Stimulated activated CD4-positive, alpha-beta T cell treated with anti-CD3 and anti-CD28 coated beads, Interleukin-12 subunit alpha, Interleukin-12 subunit beta, amount 100 ng/mL, for 48 hours (primary cell): ENCODE measurements at regions not wholly inside any gene's neighbourhood (a gene's known extent, or its start where the extent isn't known, plus 50 kb on each side); places are given as distances from the start of the nearest gene placed in this dataset.

ENCODE experiments used
- DNase-seq, 3 donors: peaks; one replicate each; pipeline ENCODE4 v3.0.0-alpha.2; 2020; ENCODE audit warnings: low read depth in 2 of 3, low spot score in 1 of 3

- DNase-seq = no peak
Observed at GRCh38 chr11:70735976-70736375, 337.6 kb downstream of the CTTN start.

GRCh38 chr11:70736461-70736860, 338.1 kb downstream of the CTTN start:
- DNase-seq = no peak

- DNase-seq = no peak
Observed at GRCh38 chr11:70736937-70737640, 338.8 kb downstream of the CTTN start.

- no peak for DNase-seq
Observed at GRCh38 chr11:70737816-70738630, 339.7 kb downstream of the CTTN start.

GRCh38 chr11:70738661-70739060, 340.3 kb downstream of the CTTN start:
- no peak for DNase-seq

DNA sequence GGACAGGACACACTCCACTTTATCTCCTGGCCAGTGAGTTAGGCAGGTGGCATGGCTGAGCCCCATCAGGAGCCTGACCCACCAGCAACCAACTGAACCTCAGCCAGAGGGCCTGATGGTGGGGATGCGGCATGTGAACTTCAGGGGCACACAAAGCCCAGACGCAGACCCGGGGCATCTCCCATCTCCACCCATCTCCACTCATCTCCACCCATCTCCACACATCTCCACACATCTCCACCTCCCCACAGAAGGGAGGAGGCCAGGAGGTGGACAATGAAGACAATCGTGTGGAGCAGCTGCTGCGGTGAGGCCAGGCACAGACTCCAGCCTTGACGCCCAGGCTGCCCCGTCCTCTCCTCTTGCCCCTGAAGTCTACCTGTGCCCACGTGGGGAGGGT, 340.8 kb downstream of the CTTN start:
- DNase-seq = no peak

- no peak for DNase-seq
Observed at GRCh38 chr11:70739811-70740487, 341.6 kb downstream of the CTTN start.

DNA sequence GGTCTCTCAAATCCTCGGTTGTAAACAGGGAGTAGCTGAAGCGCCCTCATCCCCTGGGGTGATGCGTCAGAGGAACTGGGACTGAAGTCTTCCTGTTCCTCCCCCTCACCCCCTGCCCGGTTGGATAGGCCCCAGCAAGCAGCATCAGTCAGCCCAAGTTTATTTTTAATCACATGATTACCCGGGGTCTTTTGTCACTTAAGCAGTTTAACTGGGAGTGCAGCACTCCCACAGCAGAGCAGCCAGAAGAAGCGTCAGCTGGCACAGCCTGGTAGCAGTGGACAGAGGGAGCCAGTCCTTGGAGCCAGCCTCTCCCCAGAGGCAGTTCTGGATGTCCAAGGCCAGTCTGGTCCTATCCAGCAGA, 342.1 kb downstream of the CTTN start:
- no peak for DNase-seq

DNA sequence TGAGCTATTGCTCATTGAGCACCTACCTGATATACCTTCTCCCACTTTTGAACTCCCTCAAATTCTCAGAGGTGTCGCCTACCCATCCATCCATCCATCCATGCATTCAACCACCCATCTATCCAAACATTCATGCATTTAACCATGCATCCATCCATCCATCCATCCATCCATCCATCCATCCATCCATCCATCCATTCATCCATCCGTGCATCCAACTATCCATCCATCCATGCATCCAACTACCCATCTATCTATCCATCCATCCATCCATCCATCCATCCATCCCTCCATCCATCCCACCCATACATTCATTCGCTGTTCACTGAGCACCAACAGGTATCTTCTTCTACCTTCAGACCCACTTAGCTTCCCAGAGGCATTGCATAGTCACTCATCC, 342.8 kb downstream of the CTTN start:
- DNase-seq = no peak

DNA sequence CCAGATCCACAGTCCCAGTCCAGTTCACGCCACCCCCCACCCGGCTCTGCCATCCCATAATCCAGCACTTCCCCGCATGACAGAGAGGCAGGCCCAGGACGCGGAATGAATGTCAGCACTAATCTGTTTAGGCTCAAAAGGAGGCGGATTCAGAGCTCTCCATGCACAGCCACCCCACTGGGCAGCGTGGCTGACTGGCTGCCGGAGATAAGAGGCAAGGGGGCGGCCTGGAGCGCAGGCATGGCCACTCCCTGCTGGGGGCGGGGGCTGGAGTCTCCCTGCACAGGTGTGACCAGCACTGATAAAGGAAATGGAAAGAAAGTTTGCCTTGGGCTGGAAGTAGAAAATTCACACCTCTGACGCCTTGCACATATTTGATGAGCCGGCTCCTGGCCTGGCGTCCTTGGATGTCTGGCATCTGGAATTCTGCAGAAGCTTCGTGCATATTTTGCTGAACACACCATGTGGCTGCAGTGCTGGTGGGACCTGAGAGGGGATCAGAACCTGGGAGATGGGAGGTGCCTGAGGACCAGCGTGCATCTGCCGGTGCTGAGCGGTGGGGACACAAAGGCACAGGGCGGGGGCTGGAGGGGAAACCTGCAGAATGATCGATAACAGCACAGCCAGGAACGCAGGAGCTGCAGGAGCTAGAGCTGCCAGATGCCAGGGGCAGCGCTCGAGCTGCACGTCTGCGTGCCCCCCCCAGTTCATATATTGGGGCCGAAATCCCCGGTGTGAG, 344.4 kb downstream of the CTTN start:
- DNase-seq = no peak

DNA sequence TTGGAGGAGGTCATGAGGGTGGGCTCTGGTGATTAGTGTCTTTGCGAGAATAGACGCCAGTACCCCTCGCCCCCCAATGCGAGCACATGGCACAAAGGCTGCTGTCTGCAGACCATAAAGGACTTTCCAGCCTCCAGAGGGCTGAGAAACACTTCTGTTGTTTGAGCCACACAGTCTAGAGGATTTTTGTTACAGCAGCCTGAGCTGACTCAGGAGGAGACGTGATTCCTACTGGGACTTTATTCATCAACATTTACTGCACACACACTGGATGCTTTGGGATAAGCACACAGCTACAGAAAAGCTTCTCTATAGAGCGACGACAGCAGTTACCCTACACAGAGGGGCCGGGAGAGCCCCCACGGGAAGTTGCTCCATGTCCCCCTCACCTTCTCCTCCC, 345.0 kb downstream of the CTTN start:
- DNase-seq = no peak

GRCh38 chr11:70743941-70744351, 345.6 kb downstream of the CTTN start:
- no peak for DNase-seq

GRCh38 chr11:70744396-70745185, 346.3 kb downstream of the CTTN start:
- DNase-seq = no peak

DNA sequence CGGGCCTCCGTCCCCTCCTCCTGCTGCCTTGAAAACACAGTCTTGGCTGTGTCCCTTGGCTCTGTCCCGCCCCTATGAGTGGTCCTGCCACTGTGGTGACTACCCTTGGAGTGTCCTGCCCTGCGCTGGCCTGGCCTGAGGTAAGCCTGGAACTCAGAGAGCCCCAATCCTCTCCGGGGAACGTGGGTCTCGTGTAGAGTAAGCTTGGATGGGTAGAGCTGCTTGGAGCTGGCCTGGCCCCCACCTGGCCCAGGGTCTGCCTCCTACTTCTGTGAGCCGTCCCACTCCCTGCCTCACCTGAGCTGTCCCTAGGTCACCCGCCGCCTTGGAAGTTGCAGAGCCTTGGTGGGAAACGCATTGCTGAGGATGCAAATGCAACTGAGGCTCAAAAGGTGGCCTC, 347.1 kb downstream of the CTTN start:
- no peak for DNase-seq

DNA sequence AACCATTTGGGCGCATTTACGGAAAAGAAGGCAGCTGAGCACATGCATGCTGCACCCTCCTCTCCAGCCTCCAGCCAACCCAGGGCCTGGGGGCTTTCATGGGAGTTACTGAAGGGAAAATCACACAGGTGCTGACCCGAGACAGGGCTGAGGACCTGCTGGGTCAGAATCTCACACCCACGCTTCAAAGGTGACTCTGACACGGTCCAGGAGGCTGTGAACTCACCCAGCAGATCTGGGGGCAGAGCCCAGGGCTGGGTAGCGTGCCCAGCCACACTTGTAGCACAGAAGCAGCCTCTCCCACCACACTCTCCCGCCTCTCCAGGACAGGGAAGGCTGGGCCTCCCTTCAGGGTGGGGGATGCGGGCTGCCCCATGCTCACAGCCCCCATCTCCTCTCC, 347.6 kb downstream of the CTTN start:
- DNase-seq = no peak

GRCh38 chr11:70746351-70746750, 348.0 kb downstream of the CTTN start:
- no peak for DNase-seq

DNA sequence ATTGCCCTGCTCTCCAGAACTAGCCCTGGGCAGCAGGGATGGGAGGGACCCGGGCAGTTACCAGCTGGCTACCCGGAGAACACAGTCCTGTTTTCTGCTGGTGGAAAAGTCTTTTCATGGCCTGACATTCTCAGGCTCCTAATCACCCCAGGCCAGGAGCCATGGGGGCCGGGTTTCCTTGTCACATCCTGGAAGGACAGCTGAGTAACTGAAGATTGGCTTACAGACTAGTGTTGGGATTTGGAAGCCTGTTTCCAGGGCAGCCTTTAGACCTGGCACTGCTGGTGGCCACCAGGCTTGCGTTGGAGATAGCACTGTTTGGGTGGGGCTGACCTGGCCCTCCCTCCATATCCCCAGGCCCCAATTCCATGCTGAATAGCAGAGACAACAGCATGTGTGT, 349.0 kb downstream of the CTTN start:
- no peak for DNase-seq

GRCh38 chr11:70747921-70748320, 349.6 kb downstream of the CTTN start:
- no peak for DNase-seq

DNA sequence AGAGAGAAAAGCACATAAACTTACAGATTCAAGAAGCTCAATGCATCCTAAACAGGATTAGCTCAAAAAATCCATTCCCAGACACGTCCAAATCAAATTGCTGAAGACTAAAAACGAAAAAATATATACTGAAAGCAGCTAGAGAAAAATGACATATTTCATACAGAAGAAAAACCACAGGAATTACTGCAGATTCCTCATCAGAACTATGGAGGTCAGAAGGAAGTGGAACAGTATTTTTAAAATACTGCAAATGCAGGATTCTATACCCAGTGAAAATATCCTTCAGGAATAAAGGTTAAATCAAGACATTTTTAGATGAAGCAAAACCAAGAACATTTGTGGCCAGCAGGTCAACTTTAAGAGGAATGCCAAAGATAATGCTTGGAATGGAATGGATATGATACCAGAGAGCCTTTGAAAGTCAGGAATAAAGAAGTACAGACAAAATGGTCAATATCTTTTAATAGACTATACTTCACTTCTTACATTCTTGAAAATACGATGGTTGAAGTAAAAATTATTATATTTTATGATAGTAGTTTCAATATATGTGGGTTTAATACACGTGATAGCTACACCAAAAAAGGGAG, 352.9 kb downstream of the CTTN start:
- no peak for DNase-seq

GRCh38 chr11:70755410-70756158, 357.3 kb downstream of the CTTN start:
- peak; percentile 42 to 61 (median 55) for DNase-seq
